T-helper 2 cell treated with Interferon-gamma antibody and Interleukin-4, amounts not matched to agents 5 μg/mL and 100 μg/mL, for 36 hours (primary cell): ENCODE measurements at regions not wholly inside any gene's neighbourhood (a gene's known extent, or its start where the extent isn't known, plus 50 kb on each side); places are given as distances from the start of the nearest gene placed in this dataset.

Experiments used
- DNase-seq: peaks from one replicate; pipeline ENCODE4 v3.0.0; 2021; ENCODE audit warnings: low spot score
- H3K27ac Mint-ChIP-seq: one replicate; pipeline ENCODE4 v1.8.0; 2021; ENCODE audit warnings: mild to moderate bottlenecking, mixed read lengths
- H3K27me3 Mint-ChIP-seq: one replicate; pipeline ENCODE4 v1.8.0; 2021; ENCODE audit warnings: low read depth, mixed read lengths
- H3K36me3 Mint-ChIP-seq: one replicate; pipeline ENCODE4 v1.8.0; 2021; ENCODE audit warnings: low read depth, mixed read lengths
- H3K4me1 Mint-ChIP-seq: one replicate; pipeline ENCODE4 v1.8.0; 2021; ENCODE audit warnings: low read depth, mixed read lengths
- H3K4me3 Mint-ChIP-seq: one replicate; pipeline ENCODE4 v1.8.0; 2022; ENCODE audit warnings: mild to moderate bottlenecking, moderate library complexity, mixed read lengths
- H3K9me3 Mint-ChIP-seq: one replicate; pipeline ENCODE4 v1.8.0; 2021; ENCODE audit warnings: mixed read lengths

GRCh38 chr2:58448065-58448507 lies 207.0 kb upstream of the FANCL start:
- no peak for DNase-seq
- no peaks in the 10 kb centered on the region for H3K36me3 Mint-ChIP-seq
- no peak overlapping the region for H3K27ac Mint-ChIP-seq
- no peaks in the 10 kb centered on the region for H3K9me3 Mint-ChIP-seq
- peaks cover 4% of the 10 kb centered on the region for H3K27me3 Mint-ChIP-seq
- H3K4me1 Mint-ChIP-seq, result no peaks in the 10 kb centered on the region
- H3K4me3 Mint-ChIP-seq, result no peak overlapping the region

- H3K4me1 Mint-ChIP-seq, result no peaks in the 10 kb centered on the region
- no peak for DNase-seq
- H3K4me3 Mint-ChIP-seq, result no peak overlapping the region
- no peak overlapping the region for H3K27ac Mint-ChIP-seq
- H3K36me3 Mint-ChIP-seq, result no peaks in the 10 kb centered on the region
- H3K27me3 Mint-ChIP-seq, result peaks cover 4% of the 10 kb centered on the region
- no peaks in the 10 kb centered on the region for H3K9me3 Mint-ChIP-seq
Observed at GRCh38 chr2:58447586-58447985, 206.5 kb upstream of the FANCL start.

- no peak for DNase-seq
- no peak overlapping the region for H3K4me3 Mint-ChIP-seq
- H3K27me3 Mint-ChIP-seq, result no peaks in the 10 kb centered on the region
- H3K27ac Mint-ChIP-seq, result no peak overlapping the region
- no peaks in the 10 kb centered on the region for H3K9me3 Mint-ChIP-seq
- H3K4me1 Mint-ChIP-seq, result no peaks in the 10 kb centered on the region
- no peaks in the 10 kb centered on the region for H3K36me3 Mint-ChIP-seq
Observed at GRCh38 chr2:58441643-58442042, 200.5 kb upstream of the FANCL start.

GRCh38 chr2:58436872-58437271 lies 195.7 kb upstream of the FANCL start:
- DNase-seq, result no peak
- H3K27ac Mint-ChIP-seq, result no peak overlapping the region
- no peak overlapping the region for H3K4me3 Mint-ChIP-seq
- no peaks in the 10 kb centered on the region for H3K4me1 Mint-ChIP-seq
- H3K27me3 Mint-ChIP-seq, result no peaks in the 10 kb centered on the region
- H3K36me3 Mint-ChIP-seq, result no peaks in the 10 kb centered on the region
- H3K9me3 Mint-ChIP-seq, result no peaks in the 10 kb centered on the region

- Mint-ChIP-seq H3K4me3 (no peak overlapping the region), H3K27ac (no peak overlapping the region), H3K27me3 (peaks cover 5% of the 10 kb centered on the region), H3K9me3 (no peaks in the 10 kb centered on the region), H3K36me3 (no peaks in the 10 kb centered on the region), H3K4me1 (no peaks in the 10 kb centered on the region)
- no peak for DNase-seq
Observed at GRCh38 chr2:58435246-58435645, 194.1 kb upstream of the FANCL start.

GRCh38 chr2:58434692-58435091 lies 193.6 kb upstream of the FANCL start:
- Mint-ChIP-seq H3K27ac (no peak overlapping the region), H3K27me3 (peaks cover 10% of the 10 kb centered on the region)
- no peak for DNase-seq

DNA sequence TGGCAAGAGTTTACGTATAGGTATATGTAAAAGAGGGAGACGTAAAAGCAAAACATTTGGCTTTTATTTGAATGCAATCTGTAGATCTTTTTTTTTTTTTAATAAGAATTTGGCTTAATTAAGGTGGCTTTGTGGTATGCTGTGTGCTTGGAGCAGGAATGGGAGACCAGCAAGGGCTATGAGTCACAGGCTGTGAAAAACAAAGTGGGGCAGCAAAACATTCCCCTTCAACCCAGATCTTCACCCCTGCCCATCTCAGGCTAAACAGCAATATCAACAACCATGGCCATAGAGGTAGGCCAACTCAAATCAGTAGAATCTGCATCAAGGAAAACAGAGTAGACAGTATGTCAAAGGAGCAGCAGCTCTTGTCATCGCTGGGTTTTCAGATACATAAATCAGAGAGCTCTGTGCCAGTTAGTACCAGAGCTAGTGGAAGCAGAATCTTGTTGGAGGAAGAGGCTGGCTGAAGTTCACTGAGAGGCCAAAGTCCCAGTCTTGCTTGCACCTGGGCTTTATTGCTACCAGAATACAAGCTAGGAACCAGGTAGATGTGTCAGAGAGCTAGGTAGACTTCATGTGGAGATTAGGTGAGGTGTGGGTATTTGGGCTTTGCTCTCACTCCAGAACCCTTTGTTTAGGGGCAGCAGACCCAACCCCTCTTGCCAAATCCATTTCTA lies 191.5 kb upstream of the FANCL start:
- peaks cover 25% of the 10 kb centered on the region for H3K27me3 Mint-ChIP-seq

More at GRCh38 chr2:58434692-58435091, 193.6 kb upstream of the FANCL start:
- no peaks in the 10 kb centered on the region for H3K9me3 Mint-ChIP-seq
- no peaks in the 10 kb centered on the region for H3K36me3 Mint-ChIP-seq
- H3K4me3 Mint-ChIP-seq, result no peak overlapping the region
- H3K4me1 Mint-ChIP-seq, result no peaks in the 10 kb centered on the region

GRCh38 chr2:58429014-58429875 lies 188.1 kb upstream of the FANCL start:
- DNase-seq, result no peak
- no peak overlapping the region for H3K27ac Mint-ChIP-seq
- peaks cover 39% of the 10 kb centered on the region for H3K27me3 Mint-ChIP-seq
- no peaks in the 10 kb centered on the region for H3K9me3 Mint-ChIP-seq
- H3K4me3 Mint-ChIP-seq, result peak overlapping the region; percentile 64
- H3K4me1 Mint-ChIP-seq, result peaks cover 1% of the 10 kb centered on the region
- peaks cover 1% of the 10 kb centered on the region for H3K36me3 Mint-ChIP-seq

More for the DNA sequence above, 191.5 kb upstream of the FANCL start:
- H3K36me3 Mint-ChIP-seq, result peaks cover 1% of the 10 kb centered on the region
- no peaks in the 10 kb centered on the region for H3K9me3 Mint-ChIP-seq
- H3K4me1 Mint-ChIP-seq, result peaks cover 1% of the 10 kb centered on the region
- H3K4me3 Mint-ChIP-seq, result no peak overlapping the region
- H3K27ac Mint-ChIP-seq, result no peak overlapping the region
- DNase-seq, result no peak

GRCh38 chr2:58428096-58429013 lies 187.2 kb upstream of the FANCL start:
- H3K9me3 Mint-ChIP-seq, result no peaks in the 10 kb centered on the region
- H3K27ac Mint-ChIP-seq, result no peak overlapping the region
- peaks cover 1% of the 10 kb centered on the region for H3K36me3 Mint-ChIP-seq
- peaks cover 1% of the 10 kb centered on the region for H3K4me1 Mint-ChIP-seq
- H3K4me3 Mint-ChIP-seq, result peak overlapping the region; percentile 69
- H3K27me3 Mint-ChIP-seq, result peaks cover 39% of the 10 kb centered on the region
- no peak for DNase-seq

GRCh38 chr2:58427572-58428095 lies 186.5 kb upstream of the FANCL start:
- no peak for DNase-seq
- Mint-ChIP-seq H3K27ac (no peak overlapping the region), H3K36me3 (peaks cover 1% of the 10 kb centered on the region), H3K27me3 (peaks cover 39% of the 10 kb centered on the region), H3K4me1 (peaks cover 1% of the 10 kb centered on the region), H3K9me3 (no peaks in the 10 kb centered on the region), H3K4me3 (peak overlapping the region; percentile 69)

DNA sequence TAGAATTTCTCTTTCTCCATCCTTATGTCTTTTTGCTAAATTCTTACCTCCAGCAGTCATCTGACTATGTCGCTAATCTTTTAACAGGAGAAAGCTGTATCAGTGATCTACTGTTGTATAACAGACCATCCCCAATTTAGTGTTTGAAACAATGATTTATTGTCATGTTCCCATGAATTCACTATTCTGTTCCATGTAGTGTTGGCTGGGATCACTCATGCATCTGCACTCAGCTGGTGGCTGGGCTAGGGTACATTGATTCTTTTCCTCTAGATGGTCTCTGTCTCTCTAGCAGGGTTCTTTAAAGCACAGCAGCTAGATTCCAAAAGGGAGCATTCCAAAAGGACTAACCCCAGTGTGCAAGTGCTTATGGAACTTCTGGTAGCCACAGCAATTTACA lies 184.2 kb upstream of the FANCL start:
- peaks cover 1% of the 10 kb centered on the region for H3K36me3 Mint-ChIP-seq
- no peaks in the 10 kb centered on the region for H3K9me3 Mint-ChIP-seq
- no peak overlapping the region for H3K4me3 Mint-ChIP-seq
- peaks cover 1% of the 10 kb centered on the region for H3K4me1 Mint-ChIP-seq
- peaks cover 40% of the 10 kb centered on the region for H3K27me3 Mint-ChIP-seq
- H3K27ac Mint-ChIP-seq, result no peak overlapping the region
- DNase-seq, result no peak

GRCh38 chr2:58419983-58420382 lies 178.9 kb upstream of the FANCL start:
- H3K27ac Mint-ChIP-seq, result no peak overlapping the region
- no peak overlapping the region for H3K4me3 Mint-ChIP-seq
- no peak for DNase-seq
- no peaks in the 10 kb centered on the region for H3K9me3 Mint-ChIP-seq
- H3K36me3 Mint-ChIP-seq, result no peaks in the 10 kb centered on the region
- peaks cover 5% of the 10 kb centered on the region for H3K27me3 Mint-ChIP-seq
- no peaks in the 10 kb centered on the region for H3K4me1 Mint-ChIP-seq

DNA sequence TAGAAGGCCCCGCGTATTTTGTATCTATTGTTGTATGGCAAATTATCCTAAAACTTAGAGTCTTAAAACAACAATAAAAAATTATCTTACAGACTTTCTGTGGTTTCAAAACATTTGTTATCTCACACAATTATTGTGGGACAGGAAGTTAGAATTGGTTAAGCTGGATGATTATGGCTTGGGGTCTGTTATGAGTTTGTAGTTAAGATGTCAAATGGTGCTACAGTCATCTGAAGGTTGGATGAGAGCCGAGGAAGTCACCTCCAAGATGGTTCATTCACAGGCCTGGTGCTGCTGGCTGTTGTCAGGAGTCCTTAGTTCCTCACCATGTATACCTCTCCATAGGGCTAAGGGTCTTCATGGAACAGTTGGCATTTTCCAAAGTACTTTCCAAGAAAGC lies 175.6 kb upstream of the FANCL start:
- Mint-ChIP-seq H3K27me3 (peaks cover 5% of the 10 kb centered on the region), H3K4me3 (no peak overlapping the region), H3K36me3 (no peaks in the 10 kb centered on the region), H3K4me1 (no peaks in the 10 kb centered on the region), H3K27ac (no peak overlapping the region), H3K9me3 (no peaks in the 10 kb centered on the region)
- DNase-seq, result no peak
